SK-N-SH (cell line): ENCODE measurements at regions not wholly inside any gene's neighbourhood (a gene's known extent, or its start where the extent isn't known, plus 50 kb on each side); places are given as distances from the start of the nearest gene placed in this dataset.

Experiments
- CTCF ChIA-PET: fragments of 300-600, 350-600 bp; formaldehyde crosslinking; extraction: SDS; loops from one replicate; lab custom pipeline; 2021; lab: Yijun Ruan, JAX
- POLR2A ChIA-PET: fragments of 350-600 bp; sonication (Branson Sonifier 250); formaldehyde crosslinking; extraction: SDS; loops from one replicate; lab custom pipeline; 2020; ENCODE audit warnings: antibody characterized with exemption, inconsistent platforms; lab: Yijun Ruan, JAX
- DNase-seq: peaks from one replicate; pipeline ENCODE4 v3.0.0; 2012
- H2AFZ ChIP-seq: fragments of 200-600 bp; sonication (generic); 2 replicates; pipeline ENCODE4 v1.8.1; 2016; ENCODE audit warnings: antibody characterized with exemption, mild to moderate bottlenecking, low read depth
- H3F3A ChIP-seq: fragments of 200-600 bp; sonication (generic); replicated peaks from 2 replicates; pipeline ENCODE3; 2016; ENCODE audit warnings: antibody characterized with exemption, mild to moderate bottlenecking; ENCODE audit not compliant: insufficient read depth
- H3K27ac ChIP-seq, 2 experiments: fragments of 200-500 bp in 1 of 2; fragments of 200-600 bp in 1 of 2; sonication (Bioruptor generic) in 1 of 2; sonication (generic), shearing (Covaris generic) in 1 of 2; 2 replicates each; pipeline versions ENCODE4 v1.5.1 to v1.6.1; 2014 to 2016; ENCODE audit warnings: low read depth in 2 of 2, inconsistent platforms in 1 of 2, low read length in 1 of 2, mild to moderate bottlenecking in 1 of 2, mixed read lengths in 1 of 2
- H3K27me3 ChIP-seq: fragments of 200-600 bp; sonication (generic), shearing (Covaris generic); 2 replicates; pipeline ENCODE4 v1.6.1; 2016; ENCODE audit warnings: mixed run types; ENCODE audit not compliant: insufficient read depth
- H3K36me3 ChIP-seq, 2 experiments: fragments of 200-500 bp in 1 of 2; fragments of 200-600 bp in 1 of 2; sonication (Bioruptor generic) in 1 of 2; sonication (generic) in 1 of 2; replicated peaks in 1 of 2; 2 replicates each; pipeline versions ENCODE3 to v1.5.1; 2014 to 2016; ENCODE audit warnings: low read length in 1 of 2, mild to moderate bottlenecking in 1 of 2; ENCODE audit not compliant: insufficient read depth in 2 of 2, control insufficient read depth in 1 of 2
- H3K4me1 ChIP-seq, 2 experiments: fragments of 200-500 bp in 1 of 2; fragments of 200-600 bp in 1 of 2; sonication (Bioruptor generic) in 1 of 2; sonication (generic), shearing (Covaris generic) in 1 of 2; 2 replicates each; pipeline versions ENCODE4 v1.5.1 to v1.6.1; 2014 to 2016; ENCODE audit warnings: low read depth in 1 of 2, low read length in 1 of 2, mixed run types in 1 of 2; ENCODE audit not compliant: insufficient read depth in 2 of 2, control insufficient read depth in 1 of 2
- H3K4me2 ChIP-seq: fragments of 200-600 bp; sonication (generic), shearing (Covaris generic); 2 replicates; pipeline ENCODE4 v1.6.1; 2017; ENCODE audit warnings: mixed run types
- H3K4me3 ChIP-seq, 2 experiments: fragments of 200-500 bp in 1 of 2; fragments of 200-600 bp in 1 of 2; sonication (Bioruptor generic) in 1 of 2; sonication (generic), shearing (Covaris generic) in 1 of 2; 2 replicates each; pipeline versions ENCODE4 v1.5.1 to v1.8.1; 2014 to 2016; ENCODE audit warnings: low read depth in 2 of 2, inconsistent platforms in 1 of 2, low read length in 1 of 2, mild to moderate bottlenecking in 1 of 2, mixed read lengths in 1 of 2, moderate library complexity in 1 of 2
- H3K79me2 ChIP-seq: fragments of 200-600 bp; sonication (generic); 2 replicates; pipeline ENCODE4 v1.8.1; 2017; ENCODE audit warnings: mild to moderate bottlenecking; ENCODE audit not compliant: insufficient read depth
- H3K9ac ChIP-seq: fragments of 200-600 bp; sonication (generic); 2 replicates; pipeline ENCODE4 v1.6.1; 2017; ENCODE audit warnings: mixed run types
- H3K9me2 ChIP-seq: fragments of 200-600 bp; sonication (generic); 2 replicates; pipeline ENCODE4 v1.6.1; 2017; ENCODE audit warnings: mixed run types
- H3K9me3 ChIP-seq: fragments of 200-600 bp; sonication (generic); 2 replicates; pipeline ENCODE4 v1.6.1; 2017; ENCODE audit warnings: mixed run types, mild to moderate bottlenecking, moderate library complexity
- H4K20me1 ChIP-seq: fragments of 200-600 bp; sonication (generic); 2 replicates; pipeline ENCODE4 v1.6.1; 2017; ENCODE audit warnings: mild to moderate bottlenecking, mixed run types; ENCODE audit not compliant: insufficient read depth
- CTCF ChIP-seq: fragments of 200-600 bp; sonication (generic); IDR thresholded peaks from 2 replicates; pipeline ENCODE4 v1.6.1; 2017; ENCODE audit warnings: antibody characterized with exemption, mild to moderate bottlenecking, moderate library complexity
- ELF1 ChIP-seq: IDR thresholded peaks from 2 replicates; pipeline ENCODE4 v1.4.0; 2012
- EZH2phosphoT487 ChIP-seq: fragments of 200-600 bp; sonication (generic); IDR thresholded peaks from 2 replicates; pipeline ENCODE4 v1.6.1; 2017; ENCODE audit warnings: low read depth, mixed run types, mild to moderate bottlenecking, antibody characterized with exemption, moderate library complexity, borderline replicate concordance
- GABPA ChIP-seq: IDR thresholded peaks from 2 replicates; pipeline ENCODE4 v1.4.0; 2012; ENCODE audit warnings: low read depth, mild to moderate bottlenecking
- GATA2 ChIP-seq: sonication (generic); formaldehyde crosslinking; IDR thresholded peaks from 2 replicates; pipeline ENCODE4 v1.5.0; 2020; ENCODE audit warnings: mild to moderate bottlenecking, missing genetic modification reagents
- NRF1 ChIP-seq: IDR thresholded peaks from 2 replicates; pipeline ENCODE4 v1.6.1; 2012; ENCODE audit warnings: low read depth, mild to moderate bottlenecking, low read length
- POLR2AphosphoS5 ChIP-seq: IDR thresholded peaks from 2 replicates; pipeline ENCODE4 v1.6.1; 2012; ENCODE audit warnings: low read depth, low read length
- RCOR1 ChIP-seq: fragments of 150-350 bp; IDR thresholded peaks from 2 replicates; pipeline ENCODE4 v1.6.1; 2017; ENCODE audit warnings: antibody characterized with exemption, low read length
- RXRA ChIP-seq: IDR thresholded peaks from 2 replicates; pipeline ENCODE4 v1.4.0; 2012; ENCODE audit warnings: low read depth, mild to moderate bottlenecking, borderline replicate concordance
- SIN3A ChIP-seq: IDR thresholded peaks from 2 replicates; pipeline ENCODE4 v1.6.1; 2012; ENCODE audit warnings: low read depth, mild to moderate bottlenecking, low read length, moderate library complexity, borderline replicate concordance
- TAF1 ChIP-seq: IDR thresholded peaks from 2 replicates; pipeline ENCODE4 v1.6.1; 2012; ENCODE audit warnings: low read depth, mild to moderate bottlenecking, low read length, moderate library complexity, borderline replicate concordance
- TEAD4 ChIP-seq: IDR thresholded peaks from 2 replicates; pipeline ENCODE4 v1.4.0; 2012; ENCODE audit warnings: mild to moderate bottlenecking, borderline replicate concordance; ENCODE audit not compliant: insufficient read depth
- USF1 ChIP-seq: IDR thresholded peaks from 2 replicates; pipeline ENCODE4 v1.4.0; 2012; ENCODE audit warnings: low read depth, borderline replicate concordance
- USF2 ChIP-seq: fragments of 150-350 bp; IDR thresholded peaks from 2 replicates; pipeline ENCODE4 v1.6.1; 2017; ENCODE audit warnings: antibody characterized with exemption, low read length, low read depth, borderline replicate concordance
- YY1 ChIP-seq: IDR thresholded peaks from 2 replicates; pipeline ENCODE4 v1.4.0; 2012; ENCODE audit warnings: low read depth, mild to moderate bottlenecking
- ZBTB33 ChIP-seq: IDR thresholded peaks from 2 replicates; pipeline ENCODE4 v1.4.0; 2012; ENCODE audit warnings: low read depth, borderline replicate concordance
- WGBS: methylation state at CpG from one replicate; pipeline ENCODE4 v1.1.6; 2017; ENCODE audit warnings: low lambda C conversion rate; 5-methylcytosine and 5-hydroxymethylcytosine counted together

GRCh38 chr13:74032325-74032724 is 101.9 kb downstream of the KLF12 start:
- no peak for DNase-seq
- POLR2A ChIA-PET: no interaction called here
- Histone ChIP-seq H2AFZ (no peak overlapping the region), H3F3A (no peaks in the 10 kb centered on the region), H3K9me2 (no peaks in the 10 kb centered on the region), H3K4me2 (no peak overlapping the region), H3K27ac (no peak overlapping the region), H4K20me1 (0 out of 2 replicates have a peak, but pooled peaks cover 9% of the 10 kb centered on the region), H3K27me3 (no peaks in the 10 kb centered on the region), H3K9me3 (no peaks in the 10 kb centered on the region), H3K36me3 (no peaks in the 10 kb centered on the region), H3K4me1 (no peaks in the 10 kb centered on the region; a peak in 2 of 4 replicates), H3K9ac (no peak overlapping the region), H3K4me3 (no peak overlapping the region), H3K79me2 (peaks cover 26% of the 10 kb centered on the region)
- TF ChIP-seq CTCF: no peak
- TF ChIP-seq SIN3A: no peak
- no peak for TF ChIP-seq YY1
- TF ChIP-seq POLR2AphosphoS5: no peak
- no peak for TF ChIP-seq TEAD4
- no peak for TF ChIP-seq USF2
- no peak for TF ChIP-seq USF1
- no peak for TF ChIP-seq GABPA
- TF ChIP-seq RCOR1: no peak
- no peak for TF ChIP-seq NRF1
- no peak for TF ChIP-seq TAF1
- no peak for TF ChIP-seq RXRA
- no peak for TF ChIP-seq ELF1
- TF ChIP-seq GATA2 (CRISPR knock-in tag): no peak
- TF ChIP-seq EZH2phosphoT487: no peak
- TF ChIP-seq ZBTB33: no peak
- CTCF ChIA-PET: no interaction called here
- 94% methylated on average over 4 of the region's 4 CpGs for WGBS
